ENCODE measurements at regions not wholly inside any gene's neighbourhood (a gene's known extent, or its start where the extent isn't known, plus 50 kb on each side); places are given as distances from the start of the nearest gene placed in this dataset.

DNA sequence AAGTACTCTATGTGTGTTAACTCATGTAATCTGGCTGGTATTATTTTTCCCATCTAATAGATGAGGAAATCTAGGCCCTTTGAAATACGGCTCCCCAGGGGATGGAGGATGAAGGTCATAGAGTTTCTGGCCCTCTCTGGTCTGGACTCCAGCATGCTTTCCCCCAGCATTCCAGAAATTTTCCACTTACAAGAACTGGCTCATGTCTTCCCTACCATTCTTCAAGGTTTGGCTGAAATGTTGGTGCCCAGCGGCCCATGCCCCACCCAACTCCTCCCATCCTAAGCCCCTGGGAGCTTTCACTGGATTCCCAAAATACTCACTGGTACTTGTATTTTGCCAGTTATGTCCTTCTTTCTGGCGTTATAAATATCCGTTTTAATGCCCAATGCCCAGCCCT lies 237.5 kb upstream of the NLRP1 start:
- DNase-seq = no peak

DNA sequence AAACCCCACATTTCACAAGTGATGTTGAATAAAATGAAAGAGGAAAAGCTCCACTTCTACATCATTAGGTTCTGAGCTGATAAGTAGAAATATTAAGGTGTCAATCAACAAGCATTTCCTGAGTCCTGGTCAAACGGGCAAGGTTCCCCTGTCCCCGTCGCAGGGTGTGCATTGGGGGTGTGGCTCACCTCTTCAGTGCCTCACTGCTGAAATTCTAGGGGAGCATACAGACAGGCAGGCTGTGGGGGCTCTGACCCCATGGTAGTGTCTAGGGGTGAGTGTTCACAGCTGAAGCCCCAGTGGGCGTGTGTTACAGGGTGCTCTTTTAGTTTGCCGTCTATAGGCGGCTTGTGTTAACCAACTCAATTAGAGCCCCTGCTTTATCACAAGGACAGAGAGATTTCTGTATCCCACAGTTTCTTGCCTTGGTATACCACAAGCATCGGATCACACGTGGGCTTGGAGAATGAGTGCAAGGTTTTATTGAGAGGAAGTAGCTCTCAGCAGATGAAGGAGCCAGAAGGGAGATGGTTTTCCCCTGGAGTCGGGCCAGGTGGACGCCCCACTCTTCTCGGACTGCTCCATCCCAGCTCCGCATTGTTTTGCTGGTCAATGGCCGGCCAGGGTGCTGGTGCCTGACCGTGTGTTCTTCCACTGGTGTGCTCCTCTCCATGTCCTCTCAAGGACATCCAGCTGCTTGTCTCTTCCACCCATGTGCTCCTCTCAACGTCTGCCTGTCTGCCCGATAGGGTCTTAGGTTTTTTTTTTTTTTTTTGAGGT lies 238.2 kb upstream of the NLRP1 start:
- DNase-seq = no peak

DNA sequence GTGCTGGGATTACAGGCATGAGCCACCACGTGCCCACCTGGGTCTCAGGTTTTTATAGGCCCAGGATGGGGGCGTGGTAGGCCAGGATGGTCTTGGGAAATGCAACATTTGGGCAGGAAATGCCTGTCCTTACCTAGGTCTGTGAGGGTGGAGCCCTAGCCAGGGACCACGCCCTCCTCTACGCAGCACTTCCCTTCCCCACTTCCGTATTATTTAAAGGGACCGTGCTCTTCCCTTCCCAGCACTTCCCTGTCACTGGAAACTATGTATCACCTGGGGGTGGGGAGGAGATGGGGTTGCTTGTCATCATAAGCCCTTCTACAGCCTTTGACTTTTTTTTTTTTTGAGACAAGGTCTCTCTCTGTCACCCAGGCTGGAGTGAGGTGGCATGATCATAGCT lies 238.9 kb upstream of the NLRP1 start:
- DNase-seq = no peak

DNA sequence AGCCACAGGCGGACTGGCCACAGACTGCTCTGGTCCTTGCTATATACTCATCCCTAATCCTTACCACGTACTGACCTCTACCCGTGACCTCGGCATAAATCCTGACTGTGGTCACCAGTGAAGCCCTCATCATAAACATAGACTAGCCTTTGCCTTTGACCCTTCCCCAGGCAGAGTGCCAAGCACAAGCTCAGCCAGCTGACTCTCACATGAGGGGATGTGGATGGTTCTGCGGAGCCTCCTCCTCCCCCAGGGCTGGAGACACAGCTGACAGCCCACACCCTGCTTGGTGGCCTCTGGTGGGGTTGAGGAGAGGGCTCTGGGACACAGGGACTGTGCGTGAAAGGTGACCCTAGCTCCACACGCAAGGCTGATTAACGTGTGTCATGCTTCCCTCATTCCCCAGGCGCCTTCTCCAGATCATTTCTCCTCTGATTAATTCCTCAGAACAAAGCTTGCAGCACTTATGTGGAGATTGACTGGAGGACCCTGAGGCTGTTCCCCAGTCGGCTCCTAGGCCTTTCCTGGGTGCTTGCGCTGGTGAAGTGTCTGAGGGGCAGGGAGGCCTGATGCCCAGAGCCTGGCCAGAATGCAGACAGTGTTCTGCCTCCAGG lies 241.5 kb upstream of the NLRP1 start:
- DNase-seq = no peak

DNA sequence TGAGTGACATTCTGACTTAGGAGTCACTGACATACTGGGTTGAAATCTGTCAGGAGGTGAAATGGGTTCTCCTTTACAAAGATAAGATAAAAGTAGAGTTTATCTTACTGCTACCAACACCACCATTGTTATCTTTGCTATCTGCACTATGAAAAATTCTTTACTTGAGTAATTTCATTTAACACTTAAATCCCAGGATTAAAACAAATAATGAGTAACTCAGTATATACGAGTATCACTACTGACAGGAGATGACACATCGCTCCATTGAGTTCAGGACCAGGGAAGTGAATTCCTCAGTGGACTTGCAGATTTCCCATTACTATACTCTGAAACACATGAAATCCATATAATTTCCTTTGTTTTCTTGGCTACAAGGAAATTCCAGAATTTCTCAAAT lies 242.1 kb upstream of the NLRP1 start:
- DNase-seq = no peak

DNA sequence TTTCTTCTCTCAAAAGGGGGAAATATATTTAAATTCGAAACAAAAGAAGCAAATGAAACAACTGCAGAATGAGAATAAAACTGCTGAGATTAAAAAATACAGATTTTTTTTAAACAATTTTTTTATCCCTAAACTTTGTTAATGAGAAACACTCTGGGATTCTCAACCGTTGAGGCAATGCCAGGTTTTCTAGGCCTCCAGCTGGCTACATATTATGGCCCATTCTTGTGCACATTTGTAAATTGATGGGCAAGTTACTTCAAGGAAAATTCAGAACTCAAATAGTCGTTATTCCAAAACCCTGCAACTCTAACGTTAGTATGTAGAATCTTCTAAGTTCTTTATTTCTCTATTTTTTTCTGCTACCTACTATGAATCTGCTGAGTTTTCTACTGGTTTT lies 239.3 kb upstream of the WSCD1 start:
- DNase-seq = no peak

DNA sequence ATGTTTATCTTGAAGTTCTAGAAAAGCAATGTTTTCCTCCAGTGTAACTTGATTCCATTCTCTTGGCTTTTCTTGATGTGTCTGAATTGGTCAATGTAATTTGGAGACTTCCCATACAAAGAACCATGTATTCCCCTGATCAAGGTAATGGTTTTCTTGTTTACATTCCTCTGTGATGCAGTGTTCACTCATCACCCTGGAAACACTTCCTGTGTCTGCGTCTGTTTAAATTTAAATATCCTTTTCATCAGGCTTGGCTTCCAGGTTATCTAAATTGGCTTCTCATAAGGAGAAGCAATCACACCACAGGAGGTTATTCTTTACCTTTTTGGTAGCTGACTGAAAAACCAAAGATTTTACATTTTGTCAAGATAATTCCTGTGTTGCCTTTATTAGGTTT lies 237.3 kb upstream of the WSCD1 start:
- DNase-seq = no peak

DNA sequence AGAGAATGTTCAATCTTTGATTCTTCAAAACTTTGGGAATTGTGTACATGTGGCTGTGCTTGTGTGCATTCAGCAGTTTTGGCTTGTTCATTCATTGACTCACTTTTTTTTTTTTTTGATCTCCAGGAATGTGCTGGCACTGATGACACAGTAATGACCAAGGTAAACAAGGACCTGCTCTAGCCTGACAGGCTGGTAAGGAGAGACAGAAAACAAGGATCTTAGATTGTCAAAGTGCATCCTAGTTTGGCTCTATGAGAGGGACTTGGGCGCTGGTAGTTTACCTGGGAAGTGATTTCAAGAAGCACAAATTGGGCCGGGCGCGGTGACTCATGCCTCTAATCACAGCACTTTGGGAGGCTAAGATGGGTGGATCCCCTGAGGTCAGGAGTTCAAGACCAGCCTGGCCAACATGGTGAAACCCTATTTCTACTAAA lies 233.1 kb upstream of the WSCD1 start:
- DNase-seq = no peak

DNA sequence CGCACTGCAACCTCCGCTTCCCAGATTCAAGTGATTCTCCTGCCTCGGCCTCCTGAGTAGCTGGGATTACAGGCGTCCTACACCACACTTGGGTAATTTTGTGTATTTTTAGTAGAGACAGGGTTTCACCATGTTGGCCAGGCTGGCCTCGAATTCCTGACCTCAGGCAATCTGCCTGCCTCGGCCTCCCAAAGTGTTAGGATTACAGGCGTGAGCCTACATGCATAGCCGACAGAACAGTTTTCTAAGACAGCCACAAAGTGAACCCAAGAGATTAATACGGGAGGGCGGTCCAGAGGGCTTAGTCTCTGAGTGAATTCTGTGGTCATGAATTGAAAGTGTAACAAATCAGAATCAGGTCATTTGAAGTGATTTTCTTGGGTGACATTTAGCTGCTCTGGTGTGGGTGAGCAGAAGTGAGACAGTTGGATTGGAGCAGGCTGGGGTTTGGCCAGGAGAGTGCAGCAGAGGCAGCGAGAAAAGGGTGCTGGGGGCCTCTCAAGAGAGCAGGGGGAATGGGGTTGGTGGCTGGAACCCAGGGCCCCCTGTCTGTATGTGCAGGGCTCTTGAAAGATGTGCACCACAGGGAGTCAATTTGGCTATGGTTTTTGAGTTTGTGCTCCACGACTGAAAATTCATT lies 231.4 kb upstream of the WSCD1 start:
- no peak for DNase-seq

DNA sequence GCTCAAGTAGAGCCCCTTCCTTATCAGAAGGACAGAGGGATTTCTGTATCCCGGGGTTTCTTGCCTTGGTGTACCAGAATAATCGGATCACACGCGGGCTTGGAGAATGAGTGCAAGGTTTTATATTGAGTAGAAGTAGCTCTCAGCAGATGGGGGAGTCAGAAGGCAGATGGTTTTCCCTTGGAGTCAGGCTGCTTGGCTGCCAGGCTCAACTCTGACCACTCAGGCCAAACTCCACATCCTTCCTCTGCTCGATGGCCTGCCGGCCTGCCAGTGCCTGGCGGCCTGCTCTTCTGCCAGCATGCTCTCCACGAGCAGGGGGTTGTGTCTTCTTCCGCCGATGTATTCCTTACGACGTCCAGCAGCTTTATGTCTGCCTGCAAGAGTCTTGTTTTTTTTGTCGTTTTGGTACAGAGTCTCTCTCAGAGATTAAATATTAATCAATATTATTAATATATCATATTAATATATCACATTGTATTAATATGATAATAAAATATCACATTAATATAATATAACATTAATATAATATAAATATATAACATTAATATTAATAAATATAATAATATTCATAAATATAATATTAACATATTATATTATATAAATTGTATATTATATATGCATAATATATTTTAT lies 229.2 kb upstream of the WSCD1 start:
- no peak for DNase-seq

DNA sequence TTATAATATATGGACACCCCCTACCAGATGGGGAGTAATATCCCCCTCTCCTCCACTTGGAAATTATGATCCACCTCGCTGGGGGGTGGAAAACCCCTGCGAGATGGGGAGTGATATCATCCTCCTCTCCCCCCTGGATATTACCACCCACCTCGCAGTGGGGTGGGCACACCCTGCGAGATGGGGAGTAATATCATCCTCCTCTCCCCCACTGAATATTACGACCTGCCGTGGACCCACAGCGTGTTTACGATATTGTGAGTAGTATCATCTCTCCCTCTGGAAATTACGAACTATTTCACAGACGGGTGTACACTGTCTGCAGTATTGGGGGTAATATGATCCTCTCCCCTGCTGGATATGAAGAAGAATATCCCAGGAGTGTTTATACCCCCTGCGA lies 228.3 kb upstream of the WSCD1 start:
- DNase-seq = no peak

DNA sequence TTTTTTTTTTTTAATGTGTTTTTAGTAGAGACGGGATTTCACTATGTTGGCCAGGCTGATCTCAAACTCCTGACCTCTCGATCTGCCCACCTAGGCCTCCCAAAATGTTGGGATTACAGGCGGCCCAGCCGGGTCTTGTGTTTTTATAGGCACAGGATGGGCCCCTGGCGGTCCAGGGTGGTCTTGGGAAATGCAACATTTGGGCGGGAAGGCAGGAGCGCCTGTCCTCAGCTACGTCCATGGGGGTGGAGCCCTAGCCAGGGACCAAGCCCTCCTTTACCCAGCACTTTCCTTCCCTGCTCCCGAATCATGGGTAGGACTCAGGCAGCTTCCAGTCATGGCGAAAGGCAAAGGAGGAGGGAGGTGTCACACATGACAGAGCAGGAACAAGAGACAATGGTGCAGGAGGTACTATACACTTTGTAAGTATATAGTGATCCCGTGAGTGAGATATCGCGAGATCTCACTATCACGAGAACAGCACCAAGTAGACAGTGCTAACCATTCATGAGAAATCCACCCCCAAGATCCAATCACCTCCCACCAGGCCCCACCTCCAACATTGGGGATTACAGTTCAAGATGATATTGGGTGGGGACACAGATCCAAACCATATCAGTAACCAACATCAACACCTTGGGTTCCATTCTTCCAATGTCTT lies 226.7 kb upstream of the WSCD1 start:
- no peak for DNase-seq

DNA sequence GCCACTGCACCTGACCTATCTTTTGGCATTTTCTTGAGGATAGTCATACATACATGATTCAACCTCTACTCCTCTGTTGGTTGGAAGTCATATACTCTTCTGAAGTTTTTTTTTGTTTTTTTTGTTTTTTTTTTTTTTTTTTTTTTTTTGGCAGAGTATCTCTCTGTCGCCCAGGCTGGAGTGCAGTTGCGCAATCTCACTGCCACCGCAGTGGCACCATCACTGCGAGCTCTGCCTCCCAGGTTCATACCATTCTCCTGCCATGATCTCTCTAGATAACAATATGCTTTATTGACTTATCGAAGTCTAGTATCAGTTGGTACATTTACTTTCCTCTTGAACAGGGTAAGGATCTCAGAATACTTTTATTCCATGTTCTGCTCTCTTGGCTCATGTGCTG lies 224.2 kb upstream of the WSCD1 start:
- no peak for DNase-seq

DNA sequence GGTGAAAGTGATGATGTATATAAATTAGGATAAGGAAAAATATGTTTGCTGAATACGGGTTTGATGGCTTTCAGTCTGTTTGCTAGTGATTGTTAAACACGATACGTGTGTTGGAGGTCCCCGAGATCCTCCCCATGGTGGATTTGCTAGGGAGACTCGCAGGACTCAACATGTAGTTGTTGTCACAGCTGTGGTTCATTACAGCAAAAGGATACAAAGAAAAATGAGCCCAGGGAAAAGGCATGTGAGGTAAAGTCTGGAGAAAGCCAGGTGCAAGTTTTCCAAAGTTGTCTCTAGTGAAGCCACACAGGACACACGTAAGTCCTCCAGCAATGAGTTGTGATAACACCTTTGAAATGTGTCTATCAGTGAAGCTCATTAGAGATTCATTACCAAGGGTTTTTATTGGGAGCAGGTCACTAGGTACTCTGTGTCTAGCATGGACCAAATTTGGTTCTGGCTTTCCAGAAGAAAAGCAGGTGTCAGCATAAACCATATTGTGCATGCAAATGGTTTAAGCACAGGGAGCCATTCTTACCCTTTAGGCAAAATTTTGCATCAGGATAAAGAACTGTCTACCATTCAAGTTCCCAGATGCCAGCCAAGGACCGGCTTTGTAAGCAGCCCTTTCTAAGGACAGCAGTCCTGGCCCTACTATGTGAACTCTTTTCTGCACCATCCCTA lies 215.2 kb upstream of the WSCD1 start:
- no peak for DNase-seq

DNA sequence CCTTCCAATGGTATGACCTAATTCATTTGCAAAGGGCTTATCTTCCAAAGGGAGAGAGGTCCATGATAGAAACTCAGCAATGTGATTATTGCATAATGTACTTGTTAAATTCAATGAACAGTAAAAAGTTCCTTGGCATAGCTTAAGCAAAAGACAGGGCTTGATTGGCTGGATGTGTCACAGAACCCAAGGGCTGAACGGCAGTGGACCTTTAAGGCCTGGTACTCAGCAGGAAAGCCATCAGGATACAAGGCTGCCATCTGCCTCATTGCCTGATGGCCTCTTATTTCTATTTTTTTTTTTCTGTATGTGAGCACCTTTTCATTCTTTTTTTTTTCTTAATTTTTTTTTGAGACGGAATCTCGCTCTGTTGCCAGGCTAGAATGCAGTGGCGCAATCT lies 208.9 kb upstream of the WSCD1 start:
- DNase-seq = no peak

DNA sequence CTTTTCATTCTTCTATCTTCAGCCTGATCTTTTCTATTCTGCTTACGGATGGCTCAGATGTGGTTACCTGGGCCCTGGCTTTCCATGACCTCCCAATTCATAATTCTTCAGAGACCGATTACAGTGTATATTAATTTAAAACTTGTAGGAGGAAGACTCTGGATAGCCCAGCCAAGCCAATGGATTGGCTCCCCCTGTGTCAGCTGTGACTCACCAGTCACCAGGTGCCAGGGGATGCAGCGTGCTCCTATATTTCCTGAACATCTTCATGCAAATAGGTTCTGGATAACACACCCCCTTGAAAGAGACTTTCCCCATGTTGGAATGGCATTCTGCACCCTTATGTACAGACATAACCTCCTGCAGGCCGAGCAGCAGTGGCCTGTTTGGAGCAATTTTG lies 208.3 kb upstream of the WSCD1 start:
- no peak for DNase-seq

DNA sequence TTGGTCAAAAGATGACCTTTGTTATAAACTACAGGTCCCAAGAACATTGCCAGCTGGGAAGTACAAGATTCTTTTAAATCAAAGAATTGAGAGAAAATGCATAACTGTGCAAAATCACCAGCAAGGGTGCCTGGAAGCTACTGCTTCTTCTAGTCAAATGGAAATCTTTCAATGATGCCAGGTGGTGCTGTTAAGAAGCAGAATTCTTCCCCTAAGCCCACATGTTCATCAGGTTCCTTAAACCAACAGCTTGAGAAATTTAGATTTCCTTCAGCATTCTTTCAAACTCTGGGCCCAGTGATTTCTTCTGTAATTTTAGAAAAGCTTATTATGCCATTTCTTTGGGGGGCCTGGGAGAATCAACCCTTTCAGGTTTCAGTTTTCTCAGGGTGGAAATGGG lies 207.8 kb upstream of the WSCD1 start:
- no peak for DNase-seq

DNA sequence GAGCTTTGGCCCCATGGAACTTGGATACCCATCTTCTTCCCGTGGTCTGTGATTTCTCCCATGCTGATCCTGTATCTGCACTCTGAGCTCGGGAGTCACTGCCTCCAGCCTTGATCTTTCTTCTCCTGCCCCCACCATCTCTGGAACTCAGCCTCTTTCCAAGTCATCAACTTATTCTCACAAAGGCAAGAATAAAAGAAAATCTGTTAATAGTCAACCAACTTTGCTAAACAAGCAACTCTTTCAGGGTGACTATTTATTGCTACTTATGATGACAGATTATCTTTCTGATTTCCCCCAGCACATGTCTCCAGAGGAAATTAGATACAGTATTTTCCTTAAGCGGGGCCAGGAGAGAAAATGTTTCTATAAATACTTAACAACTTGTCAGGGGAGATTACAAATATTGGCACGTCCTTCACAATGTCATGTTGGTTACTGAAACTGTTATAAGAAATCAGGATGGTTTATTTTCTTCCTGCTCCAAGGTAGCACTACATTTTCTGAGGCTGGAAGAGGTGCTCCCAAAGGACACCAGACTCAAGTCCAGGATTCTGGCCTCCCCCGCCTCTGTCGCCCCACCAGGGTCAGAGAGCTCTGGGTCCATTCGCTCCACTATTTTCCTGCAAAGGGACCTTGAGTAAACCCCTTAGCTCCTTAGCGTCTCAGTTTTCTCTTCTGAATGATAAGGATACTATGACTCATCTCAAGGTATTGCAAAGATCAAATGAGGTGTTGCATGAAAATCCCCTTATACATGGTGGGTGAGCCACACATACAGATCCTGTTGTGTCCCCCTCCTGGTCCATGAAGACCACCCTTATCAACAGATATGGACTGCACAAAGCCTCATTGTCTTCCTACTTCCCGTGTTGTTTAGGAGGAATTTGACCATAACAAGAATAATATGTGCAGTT lies 205.2 kb upstream of the WSCD1 start:
- DNase-seq = no peak

DNA sequence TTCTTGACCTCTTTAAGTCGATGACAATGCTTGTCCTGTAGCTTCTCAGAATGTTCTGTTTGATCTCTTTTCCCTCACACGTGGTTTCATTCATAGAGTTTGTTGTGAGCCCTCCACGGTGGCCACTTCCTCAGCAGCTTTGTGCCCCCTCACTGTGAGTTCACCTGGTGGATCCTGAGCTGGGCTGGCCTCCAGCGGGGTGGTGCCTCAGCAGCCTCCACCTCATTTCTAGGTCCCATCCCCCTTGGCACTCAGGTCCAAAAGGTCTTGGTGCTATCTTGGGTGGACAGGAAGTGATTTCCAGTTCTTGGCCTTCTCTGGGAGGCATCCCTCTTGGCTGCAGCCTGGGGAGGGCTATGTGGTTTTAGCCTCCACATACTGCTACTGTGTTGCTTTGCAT lies 203.2 kb upstream of the WSCD1 start:
- no peak for DNase-seq

DNA sequence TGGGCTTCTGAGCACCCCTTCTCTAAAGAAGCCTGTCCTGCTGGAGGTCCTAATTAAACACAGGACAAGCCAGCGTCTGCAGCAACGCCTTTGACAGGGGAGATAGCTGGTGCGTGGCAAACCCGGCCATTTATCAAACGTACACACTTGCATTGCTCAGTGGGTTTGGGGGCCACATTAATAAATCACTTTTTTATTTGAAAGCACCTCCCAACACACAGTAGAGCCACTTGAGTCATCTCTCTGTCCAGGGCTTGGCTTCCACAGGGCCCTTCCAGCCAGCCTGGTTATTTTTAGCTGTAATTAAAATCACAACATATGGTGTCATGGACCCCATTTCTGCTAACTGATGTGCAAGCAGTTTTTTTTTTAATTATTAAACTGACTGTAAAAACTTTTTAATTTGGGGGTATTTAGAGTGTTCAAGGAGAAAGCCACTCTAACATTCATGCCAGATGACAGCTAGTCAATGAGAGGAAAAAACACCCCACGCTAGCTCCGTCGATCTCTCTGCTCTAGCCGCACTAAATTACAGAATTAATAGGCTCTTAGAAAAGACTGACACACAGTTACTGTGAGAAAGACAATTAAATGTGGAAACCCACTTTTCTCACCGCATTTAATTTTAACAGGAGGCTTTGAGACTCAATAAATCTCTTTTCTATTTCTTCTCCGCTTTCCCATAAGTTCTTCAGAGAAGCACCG lies 201.0 kb upstream of the WSCD1 start:
- DNase-seq = no peak

Measured in femur (tissue), 1 donor.